ENCODE measurements at regions not wholly inside any gene's neighbourhood (a gene's known extent, or its start where the extent isn't known, plus 50 kb on each side); places are given as distances from the start of the nearest gene placed in this dataset.

- TF ChIP-seq, protein P1, sequence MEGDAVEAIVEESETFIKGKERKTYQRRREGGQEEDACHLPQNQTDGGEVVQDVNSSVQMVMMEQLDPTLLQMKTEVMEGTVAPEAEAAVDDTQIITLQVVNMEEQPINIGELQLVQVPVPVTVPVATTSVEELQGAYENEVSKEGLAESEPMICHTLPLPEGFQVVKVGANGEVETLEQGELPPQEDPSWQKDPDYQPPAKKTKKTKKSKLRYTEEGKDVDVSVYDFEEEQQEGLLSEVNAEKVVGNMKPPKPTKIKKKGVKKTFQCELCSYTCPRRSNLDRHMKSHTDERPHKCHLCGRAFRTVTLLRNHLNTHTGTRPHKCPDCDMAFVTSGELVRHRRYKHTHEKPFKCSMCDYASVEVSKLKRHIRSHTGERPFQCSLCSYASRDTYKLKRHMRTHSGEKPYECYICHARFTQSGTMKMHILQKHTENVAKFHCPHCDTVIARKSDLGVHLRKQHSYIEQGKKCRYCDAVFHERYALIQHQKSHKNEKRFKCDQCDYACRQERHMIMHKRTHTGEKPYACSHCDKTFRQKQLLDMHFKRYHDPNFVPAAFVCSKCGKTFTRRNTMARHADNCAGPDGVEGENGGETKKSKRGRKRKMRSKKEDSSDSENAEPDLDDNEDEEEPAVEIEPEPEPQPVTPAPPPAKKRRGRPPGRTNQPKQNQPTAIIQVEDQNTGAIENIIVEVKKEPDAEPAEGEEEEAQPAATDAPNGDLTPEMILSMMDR (IDR thresholded peaks at IDR 0.05), result no peak
- no peak for TF ChIP-seq EZH2 (IDR thresholded peaks at IDR 0.05; ENCODE audit: borderline replicate concordance, insufficient read depth, low read depth, low read length, poor library complexity, severe bottlenecking)
These were observed 1240.3 kb downstream of the BRD1 start for GRCh38 chr22:48587236-48587865.
